Mesenchymal stem cell (in vitro differentiated cells and primary cell): ENCODE measurements at regions not wholly inside any gene's neighbourhood (a gene's known extent, or its start where the extent isn't known, plus 50 kb on each side); places are given as distances from the start of the nearest gene placed in this dataset.

Experiments
- DNase-seq: peaks from one replicate; pipeline ENCODE4 v3.0.0-alpha.2; 2013
- H2AFZ ChIP-seq: one replicate; pipeline ENCODE4 v1.6.1; 2013; ENCODE audit warnings: low read depth, mild to moderate bottlenecking, control low read depth, inconsistent platforms, low read length, moderate library complexity
- H2AK5ac ChIP-seq: 2 replicates; pipeline ENCODE4 v1.6.1; 2013; ENCODE audit warnings: low read length, moderate library complexity, mild to moderate bottlenecking, inconsistent platforms; ENCODE audit not compliant: severe bottlenecking
- H2BK120ac ChIP-seq: one replicate; pipeline ENCODE4 v1.6.1; 2013; ENCODE audit warnings: low read depth, mild to moderate bottlenecking, inconsistent platforms, low read length, moderate library complexity
- H2BK12ac ChIP-seq, 2 experiments: one replicate each; pipeline ENCODE4 v1.6.1; 2013; ENCODE audit warnings: inconsistent platforms in 2 of 2, low read length in 2 of 2, mild to moderate bottlenecking in 2 of 2, moderate library complexity in 2 of 2, control low read depth in 1 of 2
- H2BK15ac ChIP-seq: one replicate; pipeline ENCODE4 v1.6.1; 2013; ENCODE audit warnings: mild to moderate bottlenecking, low read depth, inconsistent platforms; ENCODE audit not compliant: poor library complexity, severe bottlenecking
- H2BK5ac ChIP-seq: 2 replicates; pipeline ENCODE4 v1.6.1; 2013; ENCODE audit warnings: low read depth, mild to moderate bottlenecking, low read length, control low read depth, inconsistent platforms; ENCODE audit not compliant: poor library complexity, severe bottlenecking
- H3K14ac ChIP-seq, 2 experiments: one replicate each; pipeline ENCODE4 v1.6.1; 2013; ENCODE audit warnings: inconsistent platforms in 2 of 2, low read length in 2 of 2, control low read depth in 1 of 2, mild to moderate bottlenecking in 1 of 2, moderate library complexity in 1 of 2
- H3K18ac ChIP-seq, 2 experiments: one replicate each; pipeline ENCODE4 v1.6.1; 2013; ENCODE audit warnings: inconsistent platforms in 2 of 2, low read length in 2 of 2, control low read depth in 1 of 2, low read depth in 1 of 2, mild to moderate bottlenecking in 1 of 2
- H3K23ac ChIP-seq, 2 experiments: one replicate each; pipeline ENCODE4 v1.6.1; 2013; ENCODE audit warnings: inconsistent platforms in 2 of 2, low read length in 2 of 2, mild to moderate bottlenecking in 2 of 2, moderate library complexity in 2 of 2, control low read depth in 1 of 2
- H3K27ac ChIP-seq: 2 replicates; pipeline ENCODE4 v1.5.1; 2013; ENCODE audit warnings: mild to moderate bottlenecking, moderate library complexity, low read length, control low read depth, inconsistent platforms; ENCODE audit not compliant: poor library complexity, severe bottlenecking
- H3K27me3 ChIP-seq, 2 experiments: 2 replicates each; pipeline versions ENCODE4 v1.6.1 to v1.7.0; 2013; ENCODE audit warnings: low read length in 2 of 2, mild to moderate bottlenecking in 2 of 2, moderate library complexity in 2 of 2, control low read depth in 1 of 2, inconsistent platforms in 1 of 2; ENCODE audit not compliant: control insufficient read depth in 1 of 2, insufficient read depth in 1 of 2
- H3K36me3 ChIP-seq, 2 experiments: 2 replicates each; pipeline versions ENCODE4 v1.6.1 to v1.7.0; 2013; ENCODE audit warnings: low read length in 2 of 2, control low read depth in 1 of 2, inconsistent platforms in 1 of 2, low read depth in 1 of 2, mild to moderate bottlenecking in 1 of 2; ENCODE audit not compliant: insufficient read depth in 2 of 2, control insufficient read depth in 1 of 2
- H3K4ac ChIP-seq, 2 experiments: one replicate each; pipeline ENCODE4 v1.6.1; 2013; ENCODE audit warnings: inconsistent platforms in 2 of 2, low read length in 2 of 2, mild to moderate bottlenecking in 2 of 2, moderate library complexity in 2 of 2, control low read depth in 1 of 2, low read depth in 1 of 2
- H3K4me1 ChIP-seq: 2 replicates; pipeline ENCODE4 v1.6.1; 2013; ENCODE audit warnings: low read depth, low read length, control low read depth; ENCODE audit not compliant: control insufficient read depth, insufficient read depth
- H3K4me2 ChIP-seq: 2 replicates; pipeline ENCODE4 v1.6.1; 2013; ENCODE audit warnings: low read length, mild to moderate bottlenecking, inconsistent platforms; ENCODE audit not compliant: poor library complexity, severe bottlenecking
- H3K4me3 ChIP-seq, 2 experiments: 2 replicates each; pipeline versions ENCODE4 v1.5.1 to v1.7.0; 2013; ENCODE audit warnings: low read length in 2 of 2, mild to moderate bottlenecking in 2 of 2, control low read depth in 1 of 2, low read depth in 1 of 2; ENCODE audit not compliant: insufficient read depth in 1 of 2
- H3K79me1 ChIP-seq: replicated peaks from 2 replicates; pipeline ENCODE4 v1.6.1; 2013; ENCODE audit warnings: mild to moderate bottlenecking, control low read depth, low read length, inconsistent platforms; ENCODE audit not compliant: poor library complexity, severe bottlenecking
- H3K9ac ChIP-seq: 2 replicates; pipeline ENCODE4 v1.7.0; 2013; ENCODE audit warnings: mild to moderate bottlenecking, low read length, moderate library complexity
- H3K9me3 ChIP-seq: 2 replicates; pipeline ENCODE4 v1.7.0; 2013; ENCODE audit warnings: mild to moderate bottlenecking, low read length; ENCODE audit not compliant: control insufficient read depth
- H4K8ac ChIP-seq: one replicate; pipeline ENCODE4 v1.6.1; 2013; ENCODE audit warnings: inconsistent platforms, mild to moderate bottlenecking, low read length, moderate library complexity
- H4K91ac ChIP-seq: one replicate; pipeline ENCODE4 v1.6.1; 2013; ENCODE audit warnings: mild to moderate bottlenecking, low read length, inconsistent platforms
- WGBS: methylation state at CpG from one replicate; pipeline ENCODE4 v1.1.7; 2013; ENCODE audit warnings: mixed read lengths; 5-methylcytosine and 5-hydroxymethylcytosine counted together

DNA sequence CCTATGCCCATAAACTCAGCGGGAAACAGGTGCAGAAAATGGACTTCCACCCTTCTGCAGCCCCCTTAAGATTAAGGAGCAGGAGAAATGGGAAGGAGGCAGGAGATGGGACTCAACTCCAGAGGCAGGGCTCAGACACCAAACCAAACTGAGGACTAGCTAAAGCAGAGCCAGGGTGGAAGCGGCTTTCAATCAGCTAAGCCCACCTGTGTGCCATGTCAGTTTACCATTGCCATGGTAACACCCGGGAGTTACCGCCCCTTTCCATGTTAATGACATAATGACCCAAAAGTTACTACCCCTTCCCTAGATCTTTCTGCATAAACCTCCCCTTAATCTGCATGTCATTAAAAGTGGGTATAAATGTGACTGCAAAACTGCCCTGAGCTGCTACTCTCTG lies 653.5 kb downstream of the PTPRU start:
- Histone ChIP-seq H3K27me3 (peaks cover 9 to 47% of the 10 kb centered on the region in 2 experiments), H3K9ac (no peak overlapping the region), H3K4me3 (no peak overlapping the region), H3K79me1 (no peaks in the 10 kb centered on the region), H3K9me3 (no peaks in the 10 kb centered on the region), H2BK12ac (no peak overlapping the region), H3K18ac (no peak overlapping the region), H2AK5ac (no peak overlapping the region), H2BK15ac (no peak overlapping the region), H3K4ac (no peak overlapping the region), H3K27ac (no peak overlapping the region), H3K14ac (no peak overlapping the region), H2AFZ (no peak overlapping the region), H2BK5ac (no peak overlapping the region), H2BK120ac (no peak overlapping the region), H3K4me2 (no peak overlapping the region), H3K23ac (no peak overlapping the region), H4K91ac (no peak overlapping the region), H3K36me3 (no peaks in the 10 kb centered on the region), H4K8ac (no peak overlapping the region), H3K4me1 (no peaks in the 10 kb centered on the region)
- no peak for DNase-seq
- WGBS: 67% methylated on average over 4 of the region's 4 CpGs

DNA sequence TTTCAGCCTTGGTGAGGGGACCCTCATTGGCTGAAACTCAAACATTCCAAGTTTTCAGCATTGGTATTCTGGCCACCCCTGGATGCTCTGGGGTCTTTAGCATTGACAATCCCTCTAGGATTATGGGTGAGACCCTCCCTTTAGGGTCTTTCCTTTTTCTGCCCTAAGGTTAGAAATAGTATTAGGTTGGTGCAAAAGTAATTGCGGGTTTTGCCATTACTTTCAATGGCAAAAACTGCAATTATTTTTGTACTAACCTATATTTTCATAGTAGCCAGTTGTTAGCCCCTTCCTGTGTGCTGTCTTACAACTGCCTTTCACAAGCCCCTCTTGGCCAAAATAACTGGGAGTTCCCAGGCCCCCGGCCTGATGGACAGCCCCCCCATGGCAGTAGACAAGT lies 648.4 kb downstream of the PTPRU start:
- no peak overlapping the region for H3K27ac ChIP-seq
- H4K8ac ChIP-seq: no peak overlapping the region
- H3K23ac ChIP-seq: no peak overlapping the region
- H3K4me1 ChIP-seq: no peaks in the 10 kb centered on the region
- H3K4me2 ChIP-seq: no peak overlapping the region
- H3K18ac ChIP-seq: no peak overlapping the region
- no peaks in the 10 kb centered on the region for H3K36me3 ChIP-seq
- H3K9me3 ChIP-seq: no peaks in the 10 kb centered on the region
- no peak overlapping the region for H2BK120ac ChIP-seq
- no peak overlapping the region for H3K4ac ChIP-seq
- H3K9ac ChIP-seq: no peak overlapping the region
- no peak overlapping the region for H3K4me3 ChIP-seq
- no peak overlapping the region for H2AK5ac ChIP-seq
- no peak overlapping the region for H2AFZ ChIP-seq
- no peaks in the 10 kb centered on the region for H3K79me1 ChIP-seq
- H2BK5ac ChIP-seq: no peak overlapping the region
- no peak for DNase-seq
- no peak overlapping the region for H2BK12ac ChIP-seq
- H3K14ac ChIP-seq: no peak overlapping the region
- H4K91ac ChIP-seq: no peak overlapping the region
- 81% methylated on average over 2 of the region's 2 CpGs for WGBS
- H2BK15ac ChIP-seq: no peak overlapping the region
- peaks cover 12 to 19% of the 10 kb centered on the region in 2 experiments for H3K27me3 ChIP-seq

DNA sequence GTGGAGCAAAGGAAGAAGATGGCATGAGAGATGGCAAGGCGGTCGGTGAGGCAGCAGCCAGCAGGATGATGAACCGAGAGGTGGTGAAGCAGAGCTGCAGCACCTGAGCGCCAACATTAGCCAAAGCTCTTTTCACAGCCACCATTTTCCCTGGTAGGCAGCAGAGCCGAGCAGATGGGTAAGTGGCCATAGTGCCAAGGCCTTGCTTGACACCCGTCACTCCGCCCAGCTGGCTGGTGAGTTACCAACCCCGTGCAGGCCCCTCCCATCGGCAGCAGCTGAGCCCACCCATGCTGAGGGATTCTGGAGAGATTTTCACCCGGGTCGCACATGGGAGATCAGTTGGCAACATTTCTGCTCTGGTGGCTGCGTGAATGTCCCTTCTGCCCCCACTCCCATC lies 647.7 kb downstream of the PTPRU start:
- H3K79me1 ChIP-seq: no peaks in the 10 kb centered on the region
- H3K27ac ChIP-seq: no peak overlapping the region
- no peak overlapping the region for H4K91ac ChIP-seq
- H4K8ac ChIP-seq: no peak overlapping the region
- no peaks in the 10 kb centered on the region for H3K4me1 ChIP-seq
- DNase-seq: no peak
- no peak overlapping the region for H2BK5ac ChIP-seq
- no peak overlapping the region for H2BK15ac ChIP-seq
- WGBS: 78% methylated on average over 11 of the region's 12 CpGs
- no peak overlapping the region for H3K9ac ChIP-seq
- no peak overlapping the region for H3K4me2 ChIP-seq
- no peak overlapping the region for H3K18ac ChIP-seq
- no peak overlapping the region for H2AFZ ChIP-seq
- no peak overlapping the region for H2BK12ac ChIP-seq
- H3K27me3 ChIP-seq: peaks cover 10 to 16% of the 10 kb centered on the region in 2 experiments
- H2BK120ac ChIP-seq: no peak overlapping the region
- no peak overlapping the region for H3K14ac ChIP-seq
- H3K4ac ChIP-seq: no peak overlapping the region
- no peak overlapping the region for H3K23ac ChIP-seq
- no peaks in the 10 kb centered on the region for H3K36me3 ChIP-seq
- H3K4me3 ChIP-seq: no peak overlapping the region
- H2AK5ac ChIP-seq: no peak overlapping the region
- no peaks in the 10 kb centered on the region for H3K9me3 ChIP-seq

DNA sequence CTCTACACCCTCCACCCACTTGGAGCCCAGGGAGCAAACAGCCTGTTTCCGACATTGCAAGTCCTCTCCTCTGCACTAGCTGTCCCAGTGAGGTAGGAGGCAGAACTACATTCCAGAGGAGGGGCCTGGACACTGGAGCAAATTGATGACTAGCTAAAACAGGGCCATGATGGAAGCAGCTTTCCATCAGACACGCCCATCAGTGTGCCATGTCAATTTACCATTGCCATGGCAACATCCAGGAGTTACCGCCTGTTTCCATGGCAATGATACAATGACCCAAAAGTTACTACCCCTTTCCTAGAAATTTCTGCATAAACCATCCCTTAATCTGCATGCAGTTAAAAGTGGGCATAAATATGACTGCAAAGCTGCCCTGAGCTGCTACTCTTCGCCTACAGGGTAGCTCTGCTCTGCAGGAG lies 647.1 kb downstream of the PTPRU start:
- H3K79me1 ChIP-seq: no peaks in the 10 kb centered on the region

More for the DNA sequence above, 647.1 kb downstream of the PTPRU start:
- Histone ChIP-seq H3K9ac (no peak overlapping the region), H2BK120ac (no peak overlapping the region), H3K23ac (no peak overlapping the region), H2BK12ac (no peak overlapping the region), H2AFZ (no peak overlapping the region), H4K8ac (no peak overlapping the region), H2BK5ac (no peak overlapping the region), H3K4me3 (no peak overlapping the region), H3K27ac (no peak overlapping the region), H3K18ac (no peak overlapping the region), H3K4me1 (no peaks in the 10 kb centered on the region), H2BK15ac (no peak overlapping the region), H3K9me3 (no peaks in the 10 kb centered on the region), H3K4me2 (no peak overlapping the region), H3K36me3 (no peaks in the 10 kb centered on the region), H3K27me3 (peaks cover 10 to 18% of the 10 kb centered on the region in 2 experiments), H4K91ac (no peak overlapping the region), H3K14ac (no peak overlapping the region), H3K4ac (no peak overlapping the region), H2AK5ac (no peak overlapping the region)
- DNase-seq: no peak
- whole genome bisulfite sequencing: 78% methylated on average over 4 of the region's 4 CpGs
